ENCODE measurements at regions not wholly inside any gene's neighbourhood (a gene's known extent, or its start where the extent isn't known, plus 50 kb on each side); places are given as distances from the start of the nearest gene placed in this dataset.

- DNase-seq (ENCODE audit: low spot score): no peak
- intact Hi-C loops (cut with DNase I): no loop called here
Measured at GRCh38 chr20:43820731-43821330, 93.8 kb upstream of the TOX2 start.

GRCh38 chr20:43812216-43812615 is 85.4 kb upstream of the GTSF1L start:
- no peak for DNase-seq (ENCODE audit: low spot score)

GRCh38 chr20:43809206-43809819 is 82.5 kb upstream of the GTSF1L start:
- intact Hi-C loops (cut with DNase I): no loop called here

More at GRCh38 chr20:43812216-43812615, 85.4 kb upstream of the GTSF1L start:
- intact Hi-C loops (cut with DNase I): no loop called here

GRCh38 chr20:43804781-43805180 is 78.0 kb upstream of the GTSF1L start:
- intact Hi-C loops (cut with DNase I): no loop called here
- no peak for DNase-seq (ENCODE audit: low spot score)

More at GRCh38 chr20:43809206-43809819, 82.5 kb upstream of the GTSF1L start:
- DNase-seq (ENCODE audit: low spot score): no peak

- intact Hi-C loops (cut with DNase I): no loop called here
- DNase-seq (ENCODE audit: low spot score): no peak
Measured at GRCh38 chr20:43803276-43803675, 76.5 kb upstream of the GTSF1L start.

- DNase-seq (ENCODE audit: low spot score): no peak
- intact Hi-C loops (cut with DNase I): no loop called here
Measured at GRCh38 chr20:43800186-43800585, 73.4 kb upstream of the GTSF1L start.

GRCh38 chr20:43799741-43800140 is 72.9 kb upstream of the GTSF1L start:
- intact Hi-C loops (cut with DNase I): no loop called here

GRCh38 chr20:43799150-43799711 is 72.4 kb upstream of the GTSF1L start:
- intact Hi-C loops (cut with DNase I): no loop called here
- DNase-seq (ENCODE audit: low spot score): no peak

More at GRCh38 chr20:43799741-43800140, 72.9 kb upstream of the GTSF1L start:
- DNase-seq (ENCODE audit: low spot score): no peak

- DNase-seq (ENCODE audit: low spot score): no peak
- intact Hi-C loops (cut with DNase I): no loop called here
Measured at GRCh38 chr20:43798291-43799149, 71.7 kb upstream of the GTSF1L start.

- intact Hi-C loops (cut with DNase I): no loop called here
- DNase-seq (ENCODE audit: low spot score): no peak
Measured at GRCh38 chr20:43794326-43794725, 67.5 kb upstream of the GTSF1L start.

GRCh38 chr20:43789593-43789992 is 62.8 kb upstream of the GTSF1L start:
- no peak for DNase-seq (ENCODE audit: low spot score)
- intact Hi-C loops (cut with DNase I): no loop called here

GRCh38 chr20:43787937-43788336 is 61.1 kb upstream of the GTSF1L start:
- intact Hi-C loops (cut with DNase I): no loop called here
- no peak for DNase-seq (ENCODE audit: low spot score)

- no peak for DNase-seq (ENCODE audit: low spot score)
- intact Hi-C loops (cut with DNase I): no loop called here
Measured at GRCh38 chr20:43786885-43787284, 60.1 kb upstream of the GTSF1L start.

GRCh38 chr20:43781215-43781614 is 54.4 kb upstream of the GTSF1L start:
- intact Hi-C loops (cut with DNase I): no loop called here
- no peak for DNase-seq (ENCODE audit: low spot score)

GRCh38 chr20:43778375-43778774 is 51.6 kb upstream of the GTSF1L start:
- no peak for DNase-seq (ENCODE audit: low spot score)
- intact Hi-C loops (cut with DNase I): no loop called here

- no peak for DNase-seq (ENCODE audit: low spot score)
- intact Hi-C loops (cut with DNase I): no loop called here
Measured at GRCh38 chr20:43776691-43777090, 49.9 kb upstream of the GTSF1L start.

Data from cardiac septum (tissue), 1 donor.